Panc1 (cell line): ENCODE measurements at regions not wholly inside any gene's neighbourhood (a gene's known extent, or its start where the extent isn't known, plus 50 kb on each side); places are given as distances from the start of the nearest gene placed in this dataset.

ENCODE experiments used
- POLR2AphosphoS5 ChIP-seq: IDR thresholded peaks from 2 replicates; pipeline ENCODE4 v1.6.1; 2012; ENCODE audit warnings: mild to moderate bottlenecking, low read depth, low read length, moderate library complexity
- SIN3A ChIP-seq: IDR thresholded peaks from 2 replicates; pipeline ENCODE4 v1.6.1; 2012; ENCODE audit warnings: low read depth, mild to moderate bottlenecking, low read length, moderate library complexity, borderline replicate concordance; ENCODE audit not compliant: insufficient read depth
- TCF7L2 ChIP-seq: IDR thresholded peaks from 2 replicates; pipeline ENCODE4 v1.6.1; 2011; ENCODE audit warnings: mild to moderate bottlenecking, low read depth, low read length, inconsistent platforms
- TF ChIP-seq, protein P1 (sequence below): fragments of 450-650 bp; IDR thresholded peaks from 2 replicates; pipeline ENCODE4 v1.5.1; 2017; ENCODE audit warnings: mild to moderate bottlenecking
- TF ChIP-seq, protein P2 (sequence below), 2 experiments: IDR thresholded peaks; 2 replicates each; pipeline ENCODE4 v1.6.1; 2011 to 2012; ENCODE audit warnings: low read depth in 2 of 2, control low read depth in 1 of 2, low read length in 1 of 2, mild to moderate bottlenecking in 1 of 2, moderate library complexity in 1 of 2; ENCODE audit not compliant: insufficient read depth in 1 of 2

DNA sequence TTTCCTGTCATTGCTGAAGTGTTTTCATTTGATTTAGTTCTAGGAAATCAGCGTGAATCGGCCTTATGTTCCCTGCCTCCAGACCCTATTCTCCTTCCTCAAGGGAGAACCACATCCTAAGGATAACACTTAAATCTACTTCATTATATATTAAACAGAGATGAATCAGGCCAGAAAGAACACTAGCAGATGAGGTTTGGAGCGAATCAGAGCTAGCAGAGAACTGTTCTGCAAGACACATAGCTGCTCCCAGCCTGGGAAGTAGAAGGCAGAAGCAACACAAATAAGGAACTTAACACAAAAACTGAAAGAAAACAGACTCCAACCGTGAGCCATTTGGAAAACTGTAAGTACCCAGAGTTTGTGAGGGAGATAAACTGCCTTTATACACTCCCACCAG, 718.2 kb downstream of the SEMA5A start:
- TF ChIP-seq, protein P1, sequence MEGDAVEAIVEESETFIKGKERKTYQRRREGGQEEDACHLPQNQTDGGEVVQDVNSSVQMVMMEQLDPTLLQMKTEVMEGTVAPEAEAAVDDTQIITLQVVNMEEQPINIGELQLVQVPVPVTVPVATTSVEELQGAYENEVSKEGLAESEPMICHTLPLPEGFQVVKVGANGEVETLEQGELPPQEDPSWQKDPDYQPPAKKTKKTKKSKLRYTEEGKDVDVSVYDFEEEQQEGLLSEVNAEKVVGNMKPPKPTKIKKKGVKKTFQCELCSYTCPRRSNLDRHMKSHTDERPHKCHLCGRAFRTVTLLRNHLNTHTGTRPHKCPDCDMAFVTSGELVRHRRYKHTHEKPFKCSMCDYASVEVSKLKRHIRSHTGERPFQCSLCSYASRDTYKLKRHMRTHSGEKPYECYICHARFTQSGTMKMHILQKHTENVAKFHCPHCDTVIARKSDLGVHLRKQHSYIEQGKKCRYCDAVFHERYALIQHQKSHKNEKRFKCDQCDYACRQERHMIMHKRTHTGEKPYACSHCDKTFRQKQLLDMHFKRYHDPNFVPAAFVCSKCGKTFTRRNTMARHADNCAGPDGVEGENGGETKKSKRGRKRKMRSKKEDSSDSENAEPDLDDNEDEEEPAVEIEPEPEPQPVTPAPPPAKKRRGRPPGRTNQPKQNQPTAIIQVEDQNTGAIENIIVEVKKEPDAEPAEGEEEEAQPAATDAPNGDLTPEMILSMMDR, result no peak
- no peak for TF ChIP-seq POLR2AphosphoS5
- no peak for TF ChIP-seq SIN3A
- TF ChIP-seq, protein P2, sequence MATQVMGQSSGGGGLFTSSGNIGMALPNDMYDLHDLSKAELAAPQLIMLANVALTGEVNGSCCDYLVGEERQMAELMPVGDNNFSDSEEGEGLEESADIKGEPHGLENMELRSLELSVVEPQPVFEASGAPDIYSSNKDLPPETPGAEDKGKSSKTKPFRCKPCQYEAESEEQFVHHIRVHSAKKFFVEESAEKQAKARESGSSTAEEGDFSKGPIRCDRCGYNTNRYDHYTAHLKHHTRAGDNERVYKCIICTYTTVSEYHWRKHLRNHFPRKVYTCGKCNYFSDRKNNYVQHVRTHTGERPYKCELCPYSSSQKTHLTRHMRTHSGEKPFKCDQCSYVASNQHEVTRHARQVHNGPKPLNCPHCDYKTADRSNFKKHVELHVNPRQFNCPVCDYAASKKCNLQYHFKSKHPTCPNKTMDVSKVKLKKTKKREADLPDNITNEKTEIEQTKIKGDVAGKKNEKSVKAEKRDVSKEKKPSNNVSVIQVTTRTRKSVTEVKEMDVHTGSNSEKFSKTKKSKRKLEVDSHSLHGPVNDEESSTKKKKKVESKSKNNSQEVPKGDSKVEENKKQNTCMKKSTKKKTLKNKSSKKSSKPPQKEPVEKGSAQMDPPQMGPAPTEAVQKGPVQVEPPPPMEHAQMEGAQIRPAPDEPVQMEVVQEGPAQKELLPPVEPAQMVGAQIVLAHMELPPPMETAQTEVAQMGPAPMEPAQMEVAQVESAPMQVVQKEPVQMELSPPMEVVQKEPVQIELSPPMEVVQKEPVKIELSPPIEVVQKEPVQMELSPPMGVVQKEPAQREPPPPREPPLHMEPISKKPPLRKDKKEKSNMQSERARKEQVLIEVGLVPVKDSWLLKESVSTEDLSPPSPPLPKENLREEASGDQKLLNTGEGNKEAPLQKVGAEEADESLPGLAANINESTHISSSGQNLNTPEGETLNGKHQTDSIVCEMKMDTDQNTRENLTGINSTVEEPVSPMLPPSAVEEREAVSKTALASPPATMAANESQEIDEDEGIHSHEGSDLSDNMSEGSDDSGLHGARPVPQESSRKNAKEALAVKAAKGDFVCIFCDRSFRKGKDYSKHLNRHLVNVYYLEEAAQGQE (IDR thresholded peaks at IDR 0.05; ENCODE audit: insufficient read depth in 1 of 2, low read depth in 2 of 2, low read length in 1 of 2), result no peak
- TF ChIP-seq TCF7L2, result no peak
